ENCODE measurements at regions not wholly inside any gene's neighbourhood (a gene's known extent, or its start where the extent isn't known, plus 50 kb on each side); places are given as distances from the start of the nearest gene placed in this dataset.
A peak's percentile ranks its signal among the peaks of the same experiment; 100 is the strongest.
"Not testable (repeated sequence)": the region's sequence is repeated elsewhere in the genome, so short reads cannot be mapped to it uniquely, and the experiment has no call there.

- H3K36me3 ChIP-seq (ENCODE audit: control insufficient read depth, insufficient read depth, low read length), result no peaks in the 10 kb centered on the region
- no peaks in the 10 kb centered on the region for H3K9me3 ChIP-seq (ENCODE audit: control insufficient read depth, insufficient read depth, low read depth, low read length)
- DNase-seq (ENCODE audit: low read depth in 2 of 2), result peak in 1 of 2 donors; percentile 16
- no peak overlapping the region for H3K4me3 ChIP-seq (replicated peaks in 1 of 4; ENCODE audit: control extremely low read depth in 1 of 4, insufficient read depth in 1 of 4, low read depth in 3 of 4, low read length in 4 of 4)
- no peaks in the 10 kb centered on the region for H3K27me3 ChIP-seq (ENCODE audit: control insufficient read depth, insufficient read depth, low read length)
- H4K20me1 ChIP-seq (ENCODE audit: control insufficient read depth, extremely low read depth, insufficient read depth, low read length), result no peaks in the 10 kb centered on the region
- no peak overlapping the region for H2AFZ ChIP-seq (ENCODE audit: low read length)
- no peaks in the 10 kb centered on the region for H3K4me1 ChIP-seq (ENCODE audit: control insufficient read depth, extremely low read depth, insufficient read depth, low read length)
- no peak overlapping the region for H3K27ac ChIP-seq (ENCODE audit: insufficient read depth, low read length)
- no peaks in the 10 kb centered on the region for H3K79me2 ChIP-seq (ENCODE audit: control insufficient read depth, insufficient read depth, low read length)
- H3K9ac ChIP-seq (ENCODE audit: insufficient read depth, low read length), result no peak overlapping the region
- TF ChIP-seq CTCF (conservative IDR thresholded peaks at IDR 0.05 in 1 of 2, IDR thresholded peaks at IDR 0.05 in 1 of 2; ENCODE audit: low read depth in 1 of 2, low read length in 2 of 2) (no peak), EZH2 (IDR thresholded peaks at IDR 0.05; ENCODE audit: low read length, missing control alignments) (no peak)
- H3K4me2 ChIP-seq (ENCODE audit: extremely low read depth, insufficient read depth, low read length), result no peak overlapping the region
Measured at GRCh38 chr2:84223191-84223590, 235.9 kb downstream of the SUCLG1 start.

GRCh38 chr2:84221102-84221501 lies 238.0 kb downstream of the SUCLG1 start:
- H3K36me3 ChIP-seq (ENCODE audit: control insufficient read depth, insufficient read depth, low read length); DNase-seq (ENCODE audit: low read depth in 2 of 2); H4K20me1 ChIP-seq (ENCODE audit: control insufficient read depth, extremely low read depth, insufficient read depth, low read length); H3K9me3 ChIP-seq (ENCODE audit: control insufficient read depth, insufficient read depth, low read depth, low read length); H3K4me3 ChIP-seq (replicated peaks in 1 of 4; ENCODE audit: control extremely low read depth in 1 of 4, insufficient read depth in 1 of 4, low read depth in 3 of 4, low read length in 4 of 4); H3K79me2 ChIP-seq (ENCODE audit: control insufficient read depth, insufficient read depth, low read length); H3K27ac ChIP-seq (ENCODE audit: insufficient read depth, low read length); H3K9ac ChIP-seq (ENCODE audit: insufficient read depth, low read length); H3K27me3 ChIP-seq (ENCODE audit: control insufficient read depth, insufficient read depth, low read length); H3K4me2 ChIP-seq (ENCODE audit: extremely low read depth, insufficient read depth, low read length); H3K4me1 ChIP-seq (ENCODE audit: control insufficient read depth, extremely low read depth, insufficient read depth, low read length); H2AFZ ChIP-seq (ENCODE audit: low read length): not testable (repeated sequence)

GRCh38 chr2:84217456-84217855 lies 241.6 kb downstream of the SUCLG1 start:
- Histone ChIP-seq H3K79me2 (ENCODE audit: control insufficient read depth, insufficient read depth, low read length) (no peaks in the 10 kb centered on the region), H3K27ac (ENCODE audit: insufficient read depth, low read length) (no peak overlapping the region), H4K20me1 (ENCODE audit: control insufficient read depth, extremely low read depth, insufficient read depth, low read length) (no peaks in the 10 kb centered on the region), H3K4me1 (ENCODE audit: control insufficient read depth, extremely low read depth, insufficient read depth, low read length) (no peaks in the 10 kb centered on the region), H3K9me3 (ENCODE audit: control insufficient read depth, insufficient read depth, low read depth, low read length) (no peaks in the 10 kb centered on the region), H3K36me3 (ENCODE audit: control insufficient read depth, insufficient read depth, low read length) (no peaks in the 10 kb centered on the region), H3K4me2 (ENCODE audit: extremely low read depth, insufficient read depth, low read length) (no peak overlapping the region), H3K27me3 (ENCODE audit: control insufficient read depth, insufficient read depth, low read length) (no peaks in the 10 kb centered on the region), H2AFZ (ENCODE audit: low read length) (no peak overlapping the region), H3K9ac (ENCODE audit: insufficient read depth, low read length) (no peak overlapping the region), H3K4me3 (replicated peaks in 1 of 4; ENCODE audit: control extremely low read depth in 1 of 4, insufficient read depth in 1 of 4, low read depth in 3 of 4, low read length in 4 of 4) (no peak overlapping the region)
- DNase-seq (ENCODE audit: low read depth in 2 of 2), result no peak
- TF ChIP-seq EZH2 (IDR thresholded peaks at IDR 0.05; ENCODE audit: low read length, missing control alignments) (no peak), CTCF (conservative IDR thresholded peaks at IDR 0.05 in 1 of 2, IDR thresholded peaks at IDR 0.05 in 1 of 2; ENCODE audit: low read depth in 1 of 2, low read length in 2 of 2) (no peak)

Measured in fibroblast of lung (primary cell).